NAMALWA (cell line): ENCODE measurements at regions not wholly inside any gene's neighbourhood (a gene's known extent, or its start where the extent isn't known, plus 50 kb on each side); places are given as distances from the start of the nearest gene placed in this dataset.
"Not testable (repeated sequence)": the region's sequence is repeated elsewhere in the genome, so short reads cannot be mapped to it uniquely, and the experiment has no call there.

Source experiments
- DNase-seq: peaks from one replicate; pipeline ENCODE4 v3.0.0-alpha.2; 2015; ENCODE audit warnings: low spot score

GRCh38 chr2:187057466-187057865 lies 208.5 kb upstream of the ZSWIM2 start:
- no peak for DNase-seq

DNA sequence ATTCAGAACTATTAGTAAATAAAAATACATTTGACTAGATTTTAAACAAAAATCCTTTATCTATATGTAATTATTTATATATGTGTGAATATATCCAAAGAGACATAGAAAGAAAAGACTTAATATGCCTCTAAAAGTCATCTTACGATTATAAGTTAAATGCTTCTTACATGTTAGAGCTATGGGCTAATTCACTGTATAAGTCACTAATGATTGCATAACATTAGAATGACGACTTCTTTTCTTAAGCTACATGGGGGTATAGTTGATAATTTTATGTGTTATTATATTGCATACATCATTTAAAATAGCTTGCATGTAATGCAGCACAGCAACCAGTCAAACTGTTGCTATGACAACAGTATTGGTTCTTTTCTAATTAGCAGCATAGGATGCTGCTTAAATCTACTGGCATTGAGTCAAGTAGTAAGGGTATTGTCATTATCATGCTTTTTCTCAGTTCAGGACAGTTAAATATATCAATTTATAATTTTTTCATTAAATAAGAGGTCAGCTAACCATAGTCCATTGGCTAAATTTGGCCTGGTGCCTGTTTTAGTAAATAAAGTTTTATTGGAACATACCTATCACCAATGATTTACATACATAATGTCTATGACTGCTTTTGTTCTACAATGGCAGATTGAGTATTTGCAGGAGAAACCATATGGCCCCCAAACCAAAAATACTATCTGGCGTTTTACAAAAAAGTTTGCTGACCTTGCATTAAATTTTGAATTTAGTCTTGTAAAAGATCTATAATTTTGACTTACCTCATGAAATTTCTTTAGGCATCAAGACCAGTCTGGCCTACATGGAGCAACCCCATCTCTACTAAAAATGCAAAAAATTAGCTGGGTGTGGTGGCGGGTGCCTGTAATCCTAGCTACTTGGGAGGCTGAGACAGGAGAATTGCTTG lies 207.7 kb upstream of the ZSWIM2 start:
- no peak for DNase-seq

DNA sequence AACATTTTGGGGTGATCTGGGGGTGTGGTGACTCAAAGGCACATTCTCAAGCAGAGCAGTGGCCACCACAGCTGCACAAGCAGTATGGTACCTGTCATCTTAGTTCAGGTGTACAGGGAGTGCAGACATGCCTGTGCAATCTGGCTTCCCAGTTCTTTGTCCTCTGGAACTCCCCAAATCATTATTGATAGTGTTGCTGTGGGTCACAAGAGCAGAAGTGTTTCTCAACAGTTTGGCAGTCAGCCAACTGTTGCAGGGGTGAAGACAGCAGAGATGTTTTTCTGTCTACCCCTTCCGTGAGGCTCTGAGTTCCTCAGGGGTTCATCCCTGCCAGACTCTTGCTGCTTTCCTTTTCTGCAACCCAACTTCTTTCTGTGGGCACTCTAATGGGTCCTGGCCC lies 206.5 kb upstream of the ZSWIM2 start:
- peak; percentile 8 for DNase-seq

DNA sequence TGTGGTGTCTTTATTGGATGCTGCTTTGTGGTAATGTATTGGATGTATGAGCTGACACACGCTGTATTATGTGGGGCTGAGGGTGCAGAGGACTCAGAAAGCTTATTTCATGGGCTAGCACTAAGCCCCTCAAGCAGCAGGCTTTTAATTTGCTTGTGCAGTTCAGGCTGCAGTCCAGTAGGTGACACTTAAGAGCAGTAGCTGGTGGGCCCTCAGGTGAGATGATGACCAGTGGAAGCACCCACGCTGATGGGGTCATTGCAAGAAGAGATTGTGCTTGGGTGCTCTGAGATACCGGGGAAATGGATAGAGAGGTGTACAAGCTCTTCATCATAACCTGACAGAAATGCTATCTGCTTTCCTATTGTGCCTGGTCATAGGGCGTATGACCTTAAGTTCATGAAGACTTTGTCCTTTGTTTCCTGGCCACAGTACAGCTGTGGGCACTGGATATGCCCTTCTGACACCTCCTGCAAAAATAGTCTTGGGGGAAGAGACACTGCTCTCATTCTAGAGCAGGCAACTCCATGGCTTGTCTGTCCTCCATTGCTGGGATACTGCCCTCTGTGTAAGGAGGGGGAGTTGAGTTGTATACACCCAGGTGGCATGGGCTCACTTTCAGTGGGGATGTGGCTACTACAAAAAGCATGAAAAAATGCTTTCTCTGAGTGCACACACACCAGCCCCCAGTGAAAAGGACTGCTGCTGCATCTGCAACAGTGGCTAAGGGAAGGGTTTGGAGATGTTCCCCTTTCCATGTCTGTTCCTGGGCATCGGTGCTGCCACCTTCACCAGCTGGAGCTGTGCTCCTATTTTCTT lies 205.7 kb upstream of the ZSWIM2 start:
- DNase-seq, result peak; percentile 5

- no peak for DNase-seq
Measured at GRCh38 chr2:187051350-187051749, 202.4 kb upstream of the ZSWIM2 start.

DNA sequence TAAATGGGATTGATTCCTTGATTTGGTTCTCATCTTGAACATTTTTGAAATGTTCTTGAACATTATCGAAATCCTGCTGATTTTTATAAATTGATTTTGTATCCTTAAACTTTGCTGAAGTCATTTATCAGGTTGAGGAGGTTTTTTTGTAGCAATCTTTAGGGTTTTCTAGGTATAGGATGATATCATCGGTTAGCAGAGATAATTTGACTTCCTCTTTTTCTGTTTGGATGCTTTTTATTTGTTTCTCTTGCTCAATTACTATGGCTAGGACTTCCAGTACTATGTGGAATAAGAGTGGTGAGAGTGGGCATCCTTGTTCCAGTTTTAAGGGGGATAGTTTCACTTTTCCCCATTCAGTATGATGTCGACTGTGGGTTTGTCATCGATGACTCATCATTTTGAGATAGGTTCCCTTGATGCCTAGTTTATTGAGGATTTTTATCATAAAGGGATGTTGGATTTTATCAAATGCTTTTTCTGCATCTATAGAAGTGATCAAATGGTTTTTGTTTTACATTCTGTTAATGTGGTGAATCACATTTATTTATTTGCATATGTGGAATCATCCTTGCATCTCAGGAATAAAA lies 201.5 kb upstream of the ZSWIM2 start:
- DNase-seq, result no peak

GRCh38 chr2:187037310-187037709 lies 188.3 kb upstream of the ZSWIM2 start:
- DNase-seq, result no peak

GRCh38 chr2:187034434-187034833 lies 185.5 kb upstream of the ZSWIM2 start:
- DNase-seq, result no peak

- no peak for DNase-seq
Measured at GRCh38 chr2:187024739-187025138, 175.8 kb upstream of the ZSWIM2 start.

- DNase-seq, result not testable (repeated sequence)
Measured at GRCh38 chr2:187023996-187024395, 175.0 kb upstream of the ZSWIM2 start.

DNA sequence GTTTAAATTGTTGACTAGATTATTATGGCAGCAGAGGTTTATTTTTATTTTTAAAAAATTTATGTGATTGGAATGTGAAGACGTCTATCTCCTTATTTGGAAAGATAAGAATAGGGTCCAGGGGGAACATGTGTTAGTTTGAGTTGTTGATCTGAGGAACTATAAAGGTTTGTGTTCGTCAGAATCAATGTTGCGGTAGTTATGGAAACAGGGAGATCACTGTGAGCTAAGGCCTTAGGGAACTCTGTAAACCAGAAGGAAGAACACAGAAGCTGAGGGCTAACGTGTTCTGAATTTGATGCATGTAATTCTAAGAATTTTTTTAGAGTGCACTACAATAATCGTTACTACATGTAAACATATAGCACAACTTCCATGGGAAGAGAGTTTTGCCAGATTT lies 168.5 kb upstream of the ZSWIM2 start:
- no peak for DNase-seq

DNA sequence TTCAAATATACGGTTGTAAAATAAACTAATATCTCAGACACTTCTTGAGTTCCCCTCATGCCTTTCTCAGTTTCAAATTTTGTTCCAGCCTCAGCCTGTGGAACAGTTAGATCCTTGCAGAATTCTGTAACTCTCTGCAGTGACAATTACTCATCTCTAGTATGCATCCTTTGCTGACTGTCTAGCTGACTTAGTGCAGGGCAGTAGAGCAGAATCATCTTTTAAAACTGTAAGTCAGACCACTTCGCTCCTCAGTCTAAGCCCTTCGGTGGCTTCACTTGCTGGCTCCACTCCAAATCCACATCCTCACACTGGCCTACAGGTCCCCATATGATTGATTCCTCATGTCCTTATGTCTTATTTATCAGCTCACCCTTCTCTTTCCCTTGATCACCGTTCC lies 164.1 kb upstream of the ZSWIM2 start:
- no peak for DNase-seq

DNA sequence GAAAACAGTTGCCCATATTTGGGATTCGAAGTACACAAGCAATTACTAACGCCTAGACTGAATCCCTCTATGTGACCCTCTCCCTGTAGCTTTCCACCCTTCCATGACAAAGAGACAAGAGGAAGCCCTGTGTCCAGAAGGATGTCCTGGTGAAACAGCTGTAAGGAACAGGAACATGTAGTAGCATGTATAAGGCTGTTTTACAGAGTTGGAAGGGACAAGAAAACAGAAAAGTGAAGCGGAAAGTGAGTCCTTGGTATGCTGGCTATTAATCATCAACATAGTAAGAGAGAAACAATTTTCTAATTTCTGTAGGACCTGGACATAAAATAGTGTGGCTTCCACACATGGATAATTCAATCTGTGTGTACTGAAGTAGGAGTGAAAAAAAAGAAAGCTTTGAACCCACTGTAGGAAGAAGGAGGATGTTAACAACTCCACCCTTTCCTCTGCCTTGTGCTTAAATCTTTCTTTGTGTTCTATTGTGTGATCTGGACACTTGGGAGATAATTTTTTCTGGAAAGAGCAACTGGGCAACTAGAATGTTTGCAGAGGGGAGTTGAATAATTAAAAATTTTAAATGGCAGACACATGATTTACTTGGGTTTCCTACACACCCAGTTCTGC lies 162.3 kb upstream of the ZSWIM2 start:
- DNase-seq, result no peak

DNA sequence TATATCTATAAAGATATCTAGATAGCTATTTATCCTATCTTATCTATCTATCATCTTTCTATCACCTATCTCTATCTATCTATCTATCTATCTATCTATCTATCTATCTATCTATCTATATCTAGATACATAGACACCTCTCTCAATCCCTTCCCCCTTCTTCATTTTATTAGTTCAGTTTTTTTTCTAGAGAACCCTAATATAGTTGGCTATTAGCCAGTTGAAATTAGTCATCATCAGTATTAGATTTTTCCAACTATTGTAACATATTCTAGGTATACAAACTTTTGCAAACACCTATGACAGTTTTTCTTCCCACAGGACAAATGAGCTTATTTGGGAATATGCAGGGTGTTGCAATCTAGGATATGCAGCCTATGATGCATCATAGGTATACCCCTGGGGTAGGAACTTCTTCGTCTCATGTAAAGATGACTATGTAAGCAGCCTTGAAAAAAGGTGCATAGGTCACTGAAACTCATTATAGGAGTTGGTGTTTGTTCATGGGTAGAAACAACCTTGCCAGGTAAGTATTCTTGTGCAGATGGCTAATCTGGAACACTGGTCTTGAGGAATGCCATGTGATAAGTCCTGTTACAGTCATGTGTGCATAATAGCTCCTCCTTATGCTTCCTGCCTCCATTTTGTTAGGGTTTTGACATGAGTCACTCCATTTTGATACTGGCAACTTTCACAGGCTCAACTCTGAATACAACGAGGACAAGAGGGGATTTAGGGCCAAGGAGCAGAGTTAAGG lies 160.7 kb upstream of the ZSWIM2 start:
- DNase-seq, result no peak

GRCh38 chr2:187008111-187008510 lies 159.1 kb upstream of the ZSWIM2 start:
- no peak for DNase-seq

GRCh38 chr2:187003611-187004010 lies 154.6 kb upstream of the ZSWIM2 start:
- DNase-seq, result no peak

DNA sequence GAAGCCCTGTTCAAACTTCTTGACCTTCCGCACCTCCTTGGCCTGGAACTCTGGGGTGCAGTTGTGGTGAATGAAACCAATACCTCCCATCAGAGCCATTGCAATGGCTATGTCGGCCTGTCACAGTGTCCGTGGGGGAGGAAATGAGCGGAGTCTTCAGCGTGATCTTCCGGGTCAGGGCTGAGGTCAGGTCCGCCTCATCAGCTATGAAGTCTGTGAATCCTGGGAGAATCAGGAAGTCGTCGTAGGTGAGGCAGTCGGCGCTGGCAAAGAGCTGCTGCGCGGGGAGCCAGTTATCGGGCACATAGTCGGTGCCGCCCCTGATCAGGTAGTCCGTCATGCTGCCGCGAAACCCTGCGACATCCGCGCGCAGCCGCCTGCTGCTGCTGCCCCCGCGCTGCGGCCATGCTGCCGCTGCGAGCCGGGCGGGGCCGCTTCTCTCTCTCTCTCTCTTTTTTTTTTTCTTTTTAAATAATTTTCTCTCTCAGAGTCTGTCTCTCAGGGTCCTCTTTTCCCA lies 154.1 kb upstream of the ZSWIM2 start:
- no peak for DNase-seq

DNA sequence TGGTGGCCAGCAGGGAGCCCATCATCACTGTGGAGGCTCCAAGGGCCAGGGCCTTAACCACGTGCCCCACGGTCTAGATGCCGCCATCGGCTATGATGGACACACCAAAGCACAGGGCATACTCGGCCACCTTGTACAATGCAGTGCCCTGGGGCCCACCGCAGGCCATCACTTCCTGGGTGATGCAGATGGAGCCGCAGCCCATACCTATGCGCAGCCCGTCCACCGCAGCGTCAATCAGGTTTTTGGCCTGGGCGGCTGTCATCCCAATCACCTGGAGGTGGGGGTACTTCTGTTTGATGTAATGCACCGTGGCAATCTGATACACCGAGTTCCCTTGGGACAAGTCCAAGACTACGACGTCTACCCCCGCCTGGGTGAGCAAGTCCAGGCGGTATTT lies 153.3 kb upstream of the ZSWIM2 start:
- no peak for DNase-seq

- no peak for DNase-seq
Measured at GRCh38 chr2:187001248-187001647, 152.3 kb upstream of the ZSWIM2 start.

GRCh38 chr2:186995092-186995491 lies 146.1 kb upstream of the ZSWIM2 start:
- DNase-seq, result no peak

DNA sequence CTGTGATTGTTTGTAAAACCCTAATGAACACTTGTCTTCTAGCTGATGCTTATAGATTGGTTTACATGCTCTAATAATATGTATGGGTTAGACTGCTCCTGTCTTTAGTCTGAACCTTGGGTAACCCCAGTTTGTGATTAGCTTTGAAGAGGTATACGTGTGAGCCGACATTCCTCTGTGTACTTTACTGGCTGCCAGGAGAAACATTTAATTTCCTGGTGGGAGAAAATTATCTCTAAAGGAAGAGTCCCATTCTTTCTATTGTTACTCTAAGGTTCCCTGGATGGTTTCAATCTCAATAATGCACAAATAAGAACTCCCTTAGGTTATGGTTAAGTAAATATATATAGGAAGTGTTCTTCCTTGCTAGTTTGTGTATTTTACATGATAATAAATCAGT lies 143.6 kb upstream of the ZSWIM2 start:
- DNase-seq, result no peak
